ENCODE measurements at regions not wholly inside any gene's neighbourhood (a gene's known extent, or its start where the extent isn't known, plus 50 kb on each side); places are given as distances from the start of the nearest gene placed in this dataset.

- Histone ChIP-seq H3K27ac (ENCODE audit: low read depth in 1 of 2, low read length in 1 of 2) (no peak overlapping the region), H3K4me3 (no peak overlapping the region), H3K27me3 (ENCODE audit: control insufficient read depth in 3 of 3, insufficient read depth in 3 of 3, low read length in 2 of 3) (no peaks in the 10 kb centered on the region), H3K9me3 (ENCODE audit: control insufficient read depth in 4 of 4, insufficient read depth in 3 of 4, low read length in 3 of 4) (peaks cover 0 to 3% (median 0%) of the 10 kb centered on the region in 4 donors), H3K9ac (ENCODE audit: insufficient read depth in 1 of 2, low read length in 2 of 2) (no peak overlapping the region), H3K36me3 (ENCODE audit: control insufficient read depth in 4 of 4, insufficient read depth in 4 of 4, low read length in 4 of 4) (no peaks in the 10 kb centered on the region), H3K4me1 (ENCODE audit: control insufficient read depth in 5 of 5, insufficient read depth in 5 of 5, low read length in 5 of 5) (no peaks in the 10 kb centered on the region)
- DNase-seq (no peak), ATAC-seq (ENCODE audit: insufficient read depth, low FRiP score) (no peak)
- 43 to 67% methylated on average over 2 of the region's 2 CpGs for WGBS, 2 donors
- no peak for TF ChIP-seq CTCF (IDR thresholded peaks at IDR 0.05; ENCODE audit: control extremely low read depth, extremely low read depth)
Measured at GRCh38 chr11:129503646-129504045, 128.0 kb downstream of the BARX2 start.

DNA sequence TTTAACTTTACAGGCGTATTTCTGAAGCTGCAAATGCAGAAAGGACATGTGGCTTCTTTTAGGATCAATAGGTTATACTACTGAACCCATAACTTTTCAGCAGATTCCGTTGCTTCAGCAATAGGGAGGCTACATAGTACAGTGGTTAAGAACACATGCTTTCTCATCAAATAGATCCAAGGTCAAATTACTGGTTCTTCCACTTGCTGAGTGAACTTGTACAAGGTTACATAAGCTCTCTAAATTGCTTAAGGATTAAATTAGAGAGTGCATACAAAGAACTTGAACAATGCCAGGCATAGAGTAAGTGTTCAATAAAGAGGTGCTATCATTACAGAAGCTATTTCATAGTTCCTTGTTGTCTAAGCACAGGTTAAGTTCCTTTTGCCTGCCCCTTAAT is 129.6 kb downstream of the BARX2 start:
- WGBS, 2 donors: 62 to 76% methylated on average over 2 of the region's 2 CpGs
- ATAC-seq (ENCODE audit: insufficient read depth, low FRiP score) (no peak), DNase-seq (peak in 2 of 3 donors; percentile 1 to 17)
- Histone ChIP-seq H3K4me1 (ENCODE audit: control insufficient read depth in 5 of 5, insufficient read depth in 5 of 5, low read length in 5 of 5) (no peaks in the 10 kb centered on the region), H3K9ac (ENCODE audit: insufficient read depth in 1 of 2, low read length in 2 of 2) (no peak overlapping the region), H3K27me3 (ENCODE audit: control insufficient read depth in 3 of 3, insufficient read depth in 3 of 3, low read length in 2 of 3) (no peaks in the 10 kb centered on the region), H3K27ac (ENCODE audit: low read depth in 1 of 2, low read length in 1 of 2) (no peak overlapping the region), H3K36me3 (ENCODE audit: control insufficient read depth in 4 of 4, insufficient read depth in 4 of 4, low read length in 4 of 4) (no peaks in the 10 kb centered on the region), H3K9me3 (ENCODE audit: control insufficient read depth in 4 of 4, insufficient read depth in 3 of 4, low read length in 3 of 4) (peaks cover 0 to 3% (median 0%) of the 10 kb centered on the region in 4 donors), H3K4me3 (no peak overlapping the region)
- TF ChIP-seq CTCF (IDR thresholded peaks at IDR 0.05; ENCODE audit: control extremely low read depth, extremely low read depth): no peak

DNA sequence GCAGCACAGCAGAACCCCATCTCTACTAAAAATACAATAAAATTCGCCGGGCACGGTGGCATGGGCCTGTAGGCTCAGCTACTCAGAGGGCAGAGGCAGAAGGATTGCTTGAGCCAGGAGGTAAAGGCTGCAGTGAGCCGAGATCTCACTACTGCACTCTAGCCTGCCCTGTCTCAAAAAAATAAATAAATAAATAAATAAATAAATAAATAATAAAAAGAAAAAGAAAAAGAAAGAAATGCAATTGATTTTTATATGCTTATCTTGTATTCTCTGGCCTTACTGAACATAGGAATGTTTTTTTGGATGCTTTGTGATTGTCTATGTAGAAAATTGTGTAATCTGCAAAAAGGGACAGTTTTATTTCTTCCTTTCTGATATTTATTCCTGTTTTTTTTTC is 132.5 kb downstream of the BARX2 start:
- WGBS, 2 donors: 93 to 94% methylated on average over 4 of the region's 4 CpGs
- no peak overlapping the region for H3K9ac ChIP-seq (ENCODE audit: insufficient read depth in 1 of 2, low read length in 2 of 2)

More for the DNA sequence above, 132.5 kb downstream of the BARX2 start:
- ATAC-seq (ENCODE audit: insufficient read depth, low FRiP score) (no peak), DNase-seq (no peak)
- Histone ChIP-seq H3K36me3 (ENCODE audit: control insufficient read depth in 4 of 4, insufficient read depth in 4 of 4, low read length in 4 of 4) (no peaks in the 10 kb centered on the region), H3K27ac (ENCODE audit: low read depth in 1 of 2, low read length in 1 of 2) (no peak overlapping the region), H3K4me3 (no peak overlapping the region), H3K27me3 (ENCODE audit: control insufficient read depth in 3 of 3, insufficient read depth in 3 of 3, low read length in 2 of 3) (no peaks in the 10 kb centered on the region), H3K4me1 (ENCODE audit: control insufficient read depth in 5 of 5, insufficient read depth in 5 of 5, low read length in 5 of 5) (no peaks in the 10 kb centered on the region), H3K9me3 (ENCODE audit: control insufficient read depth in 4 of 4, insufficient read depth in 3 of 4, low read length in 3 of 4) (no peaks in the 10 kb centered on the region)
- TF ChIP-seq CTCF (IDR thresholded peaks at IDR 0.05; ENCODE audit: control extremely low read depth, extremely low read depth): no peak
